ENCODE measurements at regions not wholly inside any gene's neighbourhood (a gene's known extent, or its start where the extent isn't known, plus 50 kb on each side); places are given as distances from the start of the nearest gene placed in this dataset.

DNA sequence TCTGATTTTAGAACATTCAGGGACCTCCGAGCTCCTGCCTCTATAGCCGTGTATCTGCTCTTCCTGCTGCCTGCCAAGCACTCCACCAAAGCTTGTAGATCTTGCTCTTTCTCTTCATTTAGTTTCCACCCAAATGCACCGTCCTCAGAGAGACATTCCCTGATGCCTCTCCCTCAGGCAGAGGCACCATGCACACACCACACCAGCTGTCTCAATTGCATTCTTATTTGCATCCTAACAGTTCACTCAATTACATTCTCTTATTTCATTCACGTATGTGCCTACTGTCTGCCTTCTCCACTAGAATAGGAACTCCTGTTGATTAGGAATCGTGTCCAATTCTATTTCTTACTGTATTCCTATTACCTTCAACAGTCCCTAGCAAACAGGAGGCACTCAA lies 845.4 kb upstream of the TMEM132C start:
- TF ChIP-seq TEAD4 (IDR thresholded peaks at IDR 0.05) (no peak), TCF12 (IDR thresholded peaks at IDR 0.05; ENCODE audit: low read depth) (no peak), REST (IDR thresholded peaks at IDR 0.05; ENCODE audit: low read depth) (no peak), CEBPB (IDR thresholded peaks at IDR 0.05) (no peak), ZBTB7A (IDR thresholded peaks at IDR 0.05; ENCODE audit: low read depth) (no peak), FOXM1 (IDR thresholded peaks at IDR 0.05; ENCODE audit: borderline replicate concordance, low read depth) (no peak), NFIC (IDR thresholded peaks at IDR 0.05) (no peak), USF1 (IDR thresholded peaks at IDR 0.05) (no peak), TAF1 (IDR thresholded peaks at IDR 0.05; ENCODE audit: low read depth) (no peak)
- TF ChIP-seq, protein P1, sequence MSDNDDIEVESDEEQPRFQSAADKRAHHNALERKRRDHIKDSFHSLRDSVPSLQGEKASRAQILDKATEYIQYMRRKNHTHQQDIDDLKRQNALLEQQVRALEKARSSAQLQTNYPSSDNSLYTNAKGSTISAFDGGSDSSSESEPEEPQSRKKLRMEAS (IDR thresholded peaks at IDR 0.05) = no peak

- TF ChIP-seq TEAD4 (IDR thresholded peaks at IDR 0.05) = no peak
- no peak for TF ChIP-seq FOXM1 (IDR thresholded peaks at IDR 0.05; ENCODE audit: borderline replicate concordance, low read depth)
- TF ChIP-seq TAF1 (IDR thresholded peaks at IDR 0.05; ENCODE audit: low read depth) = no peak
- no peak for TF ChIP-seq EP300 (IDR thresholded peaks at IDR 0.05; ENCODE audit: borderline replicate concordance)
- TF ChIP-seq ZBTB7A (IDR thresholded peaks at IDR 0.05; ENCODE audit: low read depth) = no peak
- TF ChIP-seq USF1 (IDR thresholded peaks at IDR 0.05) = no peak
- no peak for TF ChIP-seq REST (IDR thresholded peaks at IDR 0.05; ENCODE audit: low read depth)
- TF ChIP-seq CREB1 (IDR thresholded peaks at IDR 0.05; ENCODE audit: low read depth) = no peak
- TF ChIP-seq CEBPB (IDR thresholded peaks at IDR 0.05) = no peak
- TF ChIP-seq EGR1 (IDR thresholded peaks at IDR 0.05) = no peak
- no peak for TF ChIP-seq NFIC (IDR thresholded peaks at IDR 0.05)
- TF ChIP-seq, protein P1 (IDR thresholded peaks at IDR 0.05) = no peak
- no peak for TF ChIP-seq TCF12 (IDR thresholded peaks at IDR 0.05; ENCODE audit: low read depth)
- TF ChIP-seq YY1 (IDR thresholded peaks at IDR 0.05; ENCODE audit: low read depth) = no peak
Measured at GRCh38 chr12:127422935-127423566, 843.9 kb upstream of the TMEM132C start.

DNA sequence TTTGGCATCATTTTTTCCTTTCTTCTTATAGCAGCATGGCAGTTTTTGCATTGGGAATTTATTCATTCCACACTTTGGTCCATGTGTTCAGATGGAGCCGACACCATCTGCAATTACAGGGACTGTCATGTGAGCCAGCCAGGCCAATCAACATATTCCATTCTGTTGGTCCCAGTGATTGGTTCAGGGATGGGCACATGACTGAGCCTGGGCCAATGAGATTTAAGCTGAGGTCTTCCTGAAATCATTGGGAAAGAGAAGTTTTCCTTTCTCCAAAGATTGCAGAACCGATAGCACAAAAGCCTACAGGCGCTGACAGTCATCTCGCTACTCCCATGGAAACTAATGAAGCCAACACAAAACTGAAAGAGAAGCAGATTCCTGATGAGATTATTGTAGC lies 841.5 kb upstream of the TMEM132C start:
- no peak for TF ChIP-seq TCF12 (IDR thresholded peaks at IDR 0.05; ENCODE audit: low read depth)
- TF ChIP-seq USF1 (IDR thresholded peaks at IDR 0.05) = 0 out of 2 replicates have a peak, but pooled peaks have one; percentile 20
- TF ChIP-seq NFIC (IDR thresholded peaks at IDR 0.05) = no peak

GRCh38 chr12:127428420-127428819 lies 838.5 kb upstream of the TMEM132C start:
- no peak for TF ChIP-seq EGR1 (IDR thresholded peaks at IDR 0.05)
- no peak for TF ChIP-seq TEAD4 (IDR thresholded peaks at IDR 0.05)

GRCh38 chr12:127429551-127430285 lies 837.3 kb upstream of the TMEM132C start:
- TF ChIP-seq EP300 (IDR thresholded peaks at IDR 0.05; ENCODE audit: borderline replicate concordance) (no peak), TCF12 (IDR thresholded peaks at IDR 0.05; ENCODE audit: low read depth) (no peak)

GRCh38 chr12:127430401-127430800 lies 836.6 kb upstream of the TMEM132C start:
- no peak for TF ChIP-seq USF1 (IDR thresholded peaks at IDR 0.05)
- TF ChIP-seq REST (IDR thresholded peaks at IDR 0.05; ENCODE audit: low read depth) = no peak
- TF ChIP-seq NFIC (IDR thresholded peaks at IDR 0.05) = no peak
- TF ChIP-seq RAD21 (IDR thresholded peaks at IDR 0.05; ENCODE audit: low read depth) = no peak
- TF ChIP-seq ZBTB7A (IDR thresholded peaks at IDR 0.05; ENCODE audit: low read depth) = no peak
- TF ChIP-seq CREB1 (IDR thresholded peaks at IDR 0.05; ENCODE audit: low read depth) = no peak
- no peak for TF ChIP-seq EP300 (IDR thresholded peaks at IDR 0.05; ENCODE audit: borderline replicate concordance)
- TF ChIP-seq TAF1 (IDR thresholded peaks at IDR 0.05; ENCODE audit: low read depth) = no peak
- TF ChIP-seq FOXM1 (IDR thresholded peaks at IDR 0.05; ENCODE audit: borderline replicate concordance, low read depth) = no peak
- no peak for TF ChIP-seq TCF12 (IDR thresholded peaks at IDR 0.05; ENCODE audit: low read depth)
